Neural cell (in vitro differentiated cells): ENCODE measurements at regions not wholly inside any gene's neighbourhood (a gene's known extent, or its start where the extent isn't known, plus 50 kb on each side); places are given as distances from the start of the nearest gene placed in this dataset.
A peak's percentile ranks its signal among the peaks of the same experiment; 100 is the strongest.

Experiments
- H2AFZ ChIP-seq: fragments of 200-600, 300-800 bp; sonication (generic), shearing (Covaris generic); 2 replicates; pipeline ENCODE4 v1.6.0; 2014; ENCODE audit warnings: low read depth, mild to moderate bottlenecking, antibody characterized with exemption, low read length, moderate library complexity
- H3F3A ChIP-seq: fragments of 200-600 bp; shearing (Covaris generic); 2 replicates; pipeline ENCODE4 v1.6.1; 2016; ENCODE audit warnings: mild to moderate bottlenecking, moderate library complexity, mixed read lengths, antibody characterized with exemption, low read length; ENCODE audit not compliant: insufficient read depth, poor library complexity, severe bottlenecking
- H3K27ac ChIP-seq: fragments of 200-600, 300-800 bp; sonication (generic), shearing (Covaris generic); 2 replicates; pipeline ENCODE4 v1.5.1; 2014; ENCODE audit warnings: mild to moderate bottlenecking, low read length, moderate library complexity
- H3K27me3 ChIP-seq: fragments of 300-800, 200-600 bp; sonication (generic), shearing (Covaris generic); 2 replicates; pipeline ENCODE4 v1.6.0; 2014; ENCODE audit warnings: mild to moderate bottlenecking, low read depth, low read length, moderate library complexity; ENCODE audit not compliant: insufficient read depth
- H3K36me3 ChIP-seq: fragments of 300-800, 200-600 bp; sonication (generic), shearing (Covaris generic); 2 replicates; pipeline ENCODE4 v1.5.1; 2014; ENCODE audit warnings: mild to moderate bottlenecking, antibody characterized with exemption, low read length, moderate library complexity; ENCODE audit not compliant: insufficient read depth
- H3K4me2 ChIP-seq: fragments of 300-800, 200-600 bp; sonication (generic), shearing (Covaris generic); 2 replicates; pipeline ENCODE4 v1.6.0; 2014; ENCODE audit warnings: mild to moderate bottlenecking, low read length
- H3K4me3 ChIP-seq: fragments of 300-800, 200-600 bp; sonication (generic), shearing (Covaris generic); 2 replicates; pipeline ENCODE4 v1.5.1; 2014; ENCODE audit warnings: mild to moderate bottlenecking, low read length, moderate library complexity
- H3K79me2 ChIP-seq: fragments of 200-600 bp; shearing (Covaris generic); replicated peaks from 2 replicates; pipeline ENCODE4 v1.6.0; 2014; ENCODE audit warnings: mild to moderate bottlenecking, low read length, moderate library complexity; ENCODE audit not compliant: insufficient read depth
- H3K9ac ChIP-seq: fragments of 300-800, 200-600 bp; sonication (generic), shearing (Covaris generic); 2 replicates; pipeline ENCODE4 v1.6.1; 2016; ENCODE audit warnings: mild to moderate bottlenecking, low read length, mixed read lengths
- H3K9me2 ChIP-seq: fragments of 200-600 bp; shearing (Covaris generic); 2 replicates; pipeline ENCODE4 v1.6.1; 2016; ENCODE audit warnings: mild to moderate bottlenecking, low read length, mixed read lengths; ENCODE audit not compliant: insufficient read depth
- H3K9me3 ChIP-seq: fragments of 200-600, 300-800 bp; sonication (generic), shearing (Covaris generic); 2 replicates; pipeline ENCODE4 v1.6.1; 2016; ENCODE audit warnings: mild to moderate bottlenecking, mixed run types, low read length, moderate library complexity, mixed read lengths
- H4K20me1 ChIP-seq: fragments of 200-600 bp; shearing (Covaris generic); 2 replicates; pipeline ENCODE4 v1.6.1; 2016; ENCODE audit warnings: mild to moderate bottlenecking, mixed run types; ENCODE audit not compliant: insufficient read depth
- CTCF ChIP-seq: fragments of 450-650 bp; IDR thresholded peaks from 2 replicates; pipeline ENCODE4 v1.5.1; 2014; ENCODE audit warnings: antibody characterized with exemption, mild to moderate bottlenecking, moderate library complexity; ENCODE audit not compliant: poor library complexity, severe bottlenecking
- EP300 ChIP-seq: fragments of 450-650 bp; conservative IDR thresholded peaks from 2 replicates; pipeline ENCODE4 v1.6.1; 2014; ENCODE audit warnings: antibody characterized with exemption, mild to moderate bottlenecking, moderate library complexity; ENCODE audit not compliant: poor library complexity, severe bottlenecking
- EZH2 ChIP-seq: fragments of 200-600, 300-800 bp; shearing (Covaris generic), sonication (generic); IDR thresholded peaks from 2 replicates; pipeline ENCODE4 v1.6.1; 2014; ENCODE audit warnings: antibody characterized with exemption, low read length, borderline replicate concordance, mild to moderate bottlenecking; ENCODE audit not compliant: insufficient read depth, poor library complexity, severe bottlenecking
- MXI1 ChIP-seq: fragments of 450-650 bp; conservative IDR thresholded peaks from 2 replicates; pipeline ENCODE4 v1.6.1; 2014; ENCODE audit warnings: antibody characterized with exemption, mild to moderate bottlenecking; ENCODE audit not compliant: poor library complexity, severe bottlenecking
- POLR2AphosphoS5 ChIP-seq: IDR thresholded peaks from 2 replicates; pipeline ENCODE4 v1.6.1; 2012
- RAD21 ChIP-seq: fragments of 450-650 bp; conservative IDR thresholded peaks from 2 replicates; pipeline ENCODE4 v1.6.1; 2014; ENCODE audit warnings: antibody characterized with exemption, mild to moderate bottlenecking, moderate library complexity
- REST ChIP-seq: IDR thresholded peaks from 2 replicates; pipeline ENCODE4 v1.6.1; 2012; ENCODE audit warnings: borderline replicate concordance
- SMC3 ChIP-seq: fragments of 450-650 bp; conservative IDR thresholded peaks from 2 replicates; pipeline ENCODE4 v1.6.1; 2014; ENCODE audit warnings: antibody characterized with exemption, mild to moderate bottlenecking, moderate library complexity; ENCODE audit not compliant: poor library complexity
- TAF1 ChIP-seq: IDR thresholded peaks from 2 replicates; pipeline ENCODE4 v1.6.1; 2012; ENCODE audit warnings: low read depth

GRCh38 chr5:17806818-17807468, 172.7 kb downstream of the TAF11L14 start:
- peak overlapping the region; percentile 94 for H3K27ac ChIP-seq
- no peaks in the 10 kb centered on the region for H3K36me3 ChIP-seq
- TF ChIP-seq REST (peak; percentile 71), EZH2 (no peak), SMC3 (peak; percentile 55), POLR2AphosphoS5 (peak; percentile 70), MXI1 (peak; percentile 69), RAD21 (no peak), CTCF (no peak), TAF1 (no peak), EP300 (peak; percentile 64)
- peaks cover 8% of the 10 kb centered on the region for H3F3A ChIP-seq
- peak overlapping the region; percentile 90 for H3K4me2 ChIP-seq
- no peaks in the 10 kb centered on the region for H3K27me3 ChIP-seq
- H3K4me3 ChIP-seq, result peak overlapping the region; percentile 58
- no peaks in the 10 kb centered on the region for H4K20me1 ChIP-seq
- peak overlapping the region; percentile 49 for H2AFZ ChIP-seq
- no peaks in the 10 kb centered on the region for H3K9me2 ChIP-seq
- peaks cover 68% of the 10 kb centered on the region for H3K79me2 ChIP-seq
- peak overlapping the region; percentile 61 for H3K9ac ChIP-seq
- no peaks in the 10 kb centered on the region for H3K9me3 ChIP-seq

- H3K9ac ChIP-seq, result peak overlapping the region; percentile 30
- peak overlapping the region; percentile 90 for H3K4me2 ChIP-seq
- peak overlapping the region; percentile 58 for H3K4me3 ChIP-seq
- peaks cover 8% of the 10 kb centered on the region for H3F3A ChIP-seq
- TF ChIP-seq CTCF, result no peak
- no peak for TF ChIP-seq EZH2
- TF ChIP-seq MXI1, result no peak
- peak; percentile 42 for TF ChIP-seq POLR2AphosphoS5
- TF ChIP-seq SMC3, result peak; percentile 30
- TF ChIP-seq REST, result peak; percentile 74
- TF ChIP-seq RAD21, result peak; percentile 33
- peak; percentile 49 for TF ChIP-seq EP300
- TF ChIP-seq TAF1, result no peak
- H2AFZ ChIP-seq, result no peak overlapping the region
- peak overlapping the region; percentile 94 for H3K27ac ChIP-seq
- no peaks in the 10 kb centered on the region for H3K27me3 ChIP-seq
- peaks cover 61% of the 10 kb centered on the region for H3K79me2 ChIP-seq
- no peaks in the 10 kb centered on the region for H3K9me2 ChIP-seq
- no peaks in the 10 kb centered on the region for H3K36me3 ChIP-seq
- H4K20me1 ChIP-seq, result no peaks in the 10 kb centered on the region
- H3K9me3 ChIP-seq, result no peaks in the 10 kb centered on the region
Measured at GRCh38 chr5:17808566-17808965, 174.3 kb downstream of the TAF11L14 start.
